GM19467 (cell line): ENCODE measurements at regions not wholly inside any gene's neighbourhood (a gene's known extent, or its start where the extent isn't known, plus 50 kb on each side); places are given as distances from the start of the nearest gene placed in this dataset.
"Not testable (repeated sequence)": the region's sequence is repeated elsewhere in the genome, so short reads cannot be mapped to it uniquely, and the experiment has no call there.

Experiments
- ATAC-seq: cut with Tn5 transposase; IDR thresholded peaks from one replicate; pipeline ENCODE4 v1.9.1; 2021; ENCODE audit warnings: mild to moderate bottlenecking, moderate library complexity; ENCODE audit not compliant: unreplicated experiment

DNA sequence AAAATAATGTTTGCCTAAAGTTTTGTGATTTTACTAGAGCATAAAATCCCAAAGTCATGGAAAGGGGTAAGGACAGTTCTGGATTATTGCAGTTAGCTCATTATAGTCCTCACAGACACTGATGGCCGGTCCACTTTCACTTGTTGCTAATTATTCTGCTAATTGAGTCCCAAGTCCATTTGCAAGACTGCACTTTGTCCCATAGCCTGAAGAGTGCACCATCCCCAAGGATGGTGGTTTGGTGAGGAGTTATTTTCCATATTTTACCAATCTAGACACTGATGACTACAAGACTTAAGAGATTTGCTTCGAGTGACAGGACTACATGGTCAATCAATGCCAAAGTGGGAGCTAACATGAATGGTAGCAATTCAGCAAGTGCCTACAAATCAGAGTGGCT is 181.8 kb upstream of the CACNA2D1 start:
- ATAC-seq = no peak

DNA sequence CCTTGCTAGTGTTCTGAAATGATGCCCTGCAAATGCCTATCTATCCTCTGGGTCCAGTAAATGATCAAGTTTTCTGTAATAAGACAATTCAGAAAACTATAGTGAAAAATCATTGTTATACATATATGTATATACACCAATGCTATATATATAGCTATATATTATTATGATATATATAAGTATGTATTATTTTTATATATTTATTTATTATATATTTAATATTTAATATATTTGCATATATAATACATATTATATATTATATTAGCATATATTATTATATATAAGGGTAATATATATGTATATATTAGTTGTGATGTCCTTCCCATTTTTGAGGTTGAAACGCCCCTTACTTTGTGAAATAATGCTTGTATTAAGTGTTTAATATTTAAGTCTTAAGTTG is 181.4 kb upstream of the CACNA2D1 start:
- no peak for ATAC-seq

GRCh38 chr7:82624337-82624736 is 180.8 kb upstream of the CACNA2D1 start:
- no peak for ATAC-seq

GRCh38 chr7:82623812-82624211 is 180.2 kb upstream of the CACNA2D1 start:
- ATAC-seq = no peak

- ATAC-seq = no peak
Observed at GRCh38 chr7:82617156-82617555, 173.6 kb upstream of the CACNA2D1 start.

GRCh38 chr7:82616059-82616728 is 172.6 kb upstream of the CACNA2D1 start:
- ATAC-seq = no peak

DNA sequence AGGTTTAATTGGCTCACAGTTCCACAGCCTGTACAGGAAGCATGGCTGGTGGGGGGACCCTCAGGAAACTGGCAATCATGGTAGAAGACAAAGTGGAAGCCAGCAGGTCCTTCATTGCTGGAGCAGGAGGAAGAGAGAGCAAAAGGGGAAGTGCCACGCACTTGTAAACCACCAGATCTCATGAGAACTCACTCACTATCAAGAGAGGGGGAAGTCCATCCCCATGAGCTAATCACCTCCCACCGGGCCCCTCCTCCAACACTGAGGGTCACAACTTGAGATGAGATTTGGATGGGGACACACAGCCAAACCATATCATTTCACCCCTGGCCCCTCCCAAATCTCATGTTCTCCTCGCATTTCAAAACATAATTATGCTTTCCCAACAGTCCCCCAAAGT is 171.9 kb upstream of the CACNA2D1 start:
- ATAC-seq = no peak

GRCh38 chr7:82609746-82610145 is 166.2 kb upstream of the CACNA2D1 start:
- no peak for ATAC-seq

DNA sequence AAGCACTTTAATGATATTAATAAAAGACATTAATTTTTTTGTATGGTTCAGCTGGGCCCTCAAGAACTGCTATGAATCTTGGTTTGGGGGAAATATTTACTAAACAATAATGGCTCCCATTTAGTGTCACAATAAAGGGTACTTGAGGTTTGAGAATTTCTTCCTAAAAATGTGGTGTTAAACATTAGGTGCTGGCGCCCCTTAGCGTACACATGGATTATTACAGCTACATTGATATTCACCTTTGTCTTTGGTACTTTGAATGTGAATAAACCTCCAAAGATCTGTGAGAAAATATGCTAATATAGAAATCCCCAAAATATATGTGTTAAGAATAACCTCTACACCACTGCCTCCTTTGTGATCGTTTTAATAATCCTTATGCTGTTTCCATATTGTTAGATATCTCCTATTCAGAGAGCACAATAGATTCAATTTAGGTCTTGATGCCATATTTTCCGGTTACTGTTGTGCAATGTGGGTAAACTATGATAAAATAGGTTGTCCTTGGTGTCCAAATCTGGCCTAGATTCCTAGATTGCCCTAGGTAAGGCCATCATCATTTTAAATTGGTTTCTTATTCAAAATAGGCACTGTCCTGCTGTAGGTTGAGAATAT is 161.8 kb upstream of the CACNA2D1 start:
- no peak for ATAC-seq

- no peak for ATAC-seq
Observed at GRCh38 chr7:82602066-82602465, 158.5 kb upstream of the CACNA2D1 start.

DNA sequence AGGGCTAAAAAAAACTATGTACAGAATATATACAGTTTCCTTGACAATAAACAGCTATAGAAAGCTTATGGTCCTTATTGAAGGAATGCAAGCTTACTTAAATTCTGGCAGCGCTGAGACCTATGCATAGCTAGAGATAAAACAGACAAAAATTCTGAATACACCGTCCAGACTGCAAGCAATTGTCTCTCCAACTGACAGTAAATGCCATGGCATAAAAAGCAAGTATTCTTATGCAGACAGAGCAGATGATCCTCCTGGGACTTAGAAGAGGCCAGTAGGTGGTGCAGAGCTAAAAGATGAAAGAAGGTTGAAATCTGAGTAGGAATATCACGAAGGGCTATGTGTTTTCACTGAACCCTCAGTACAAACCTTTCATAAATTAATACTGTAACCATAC is 157.0 kb upstream of the CACNA2D1 start:
- no peak for ATAC-seq

- ATAC-seq = no peak
Observed at GRCh38 chr7:82599895-82600294, 156.3 kb upstream of the CACNA2D1 start.

DNA sequence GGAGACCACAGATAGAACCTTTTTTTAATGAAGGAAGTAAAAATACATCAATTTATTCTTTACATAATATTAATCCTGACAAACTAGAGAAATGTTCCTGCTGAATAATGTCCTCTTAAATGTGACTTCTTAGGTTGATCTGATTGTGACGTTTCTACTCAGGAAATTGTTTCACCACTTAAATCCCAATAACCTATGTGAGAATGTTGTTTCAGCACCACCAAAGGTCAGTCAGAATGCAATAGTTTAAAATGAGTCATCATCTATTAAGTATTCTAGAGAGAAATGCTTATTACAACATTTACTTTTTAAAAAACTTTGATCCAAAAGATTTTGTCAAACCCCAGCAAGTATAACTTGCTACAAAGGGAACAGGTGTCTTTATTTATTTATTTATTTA is 155.4 kb upstream of the CACNA2D1 start:
- ATAC-seq = no peak

DNA sequence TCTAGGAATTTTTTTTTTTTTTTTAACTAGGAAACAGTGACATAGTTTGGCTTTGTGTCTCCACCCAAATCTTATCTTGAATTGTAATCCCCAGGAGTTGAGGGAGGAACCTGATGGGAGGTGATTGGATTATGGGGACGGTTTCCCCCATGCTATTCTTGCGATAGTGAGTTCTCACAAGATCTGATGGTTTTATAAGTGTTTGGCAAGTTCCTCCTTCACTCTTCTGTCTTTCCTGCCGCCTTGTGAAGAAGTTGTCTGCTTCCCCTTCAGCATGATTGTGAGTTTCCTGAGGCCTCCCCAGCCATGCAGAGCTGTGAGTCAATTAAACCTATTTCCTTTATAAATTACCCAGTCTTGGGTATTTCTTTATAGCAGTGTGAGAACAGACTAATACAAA is 152.2 kb upstream of the CACNA2D1 start:
- ATAC-seq = not testable (repeated sequence)

DNA sequence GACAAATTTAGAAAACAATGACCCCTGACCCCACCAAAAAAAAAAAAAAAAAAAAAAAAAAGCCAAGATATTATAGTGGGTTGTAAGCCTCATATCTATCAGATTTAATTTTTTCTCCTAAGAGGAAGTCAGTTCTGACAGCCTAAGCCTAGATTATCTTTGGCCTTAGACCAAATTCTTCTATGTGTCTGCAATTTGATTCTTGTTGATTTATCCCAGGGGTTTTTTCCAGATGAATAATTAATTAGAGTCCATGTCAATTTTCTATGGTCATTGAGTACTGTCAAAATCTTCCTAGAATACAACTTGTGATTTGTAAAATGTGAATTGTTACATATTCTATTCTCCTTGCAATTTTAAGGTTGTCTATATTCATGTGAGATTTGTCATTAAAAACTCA is 151.6 kb upstream of the CACNA2D1 start:
- no peak for ATAC-seq

DNA sequence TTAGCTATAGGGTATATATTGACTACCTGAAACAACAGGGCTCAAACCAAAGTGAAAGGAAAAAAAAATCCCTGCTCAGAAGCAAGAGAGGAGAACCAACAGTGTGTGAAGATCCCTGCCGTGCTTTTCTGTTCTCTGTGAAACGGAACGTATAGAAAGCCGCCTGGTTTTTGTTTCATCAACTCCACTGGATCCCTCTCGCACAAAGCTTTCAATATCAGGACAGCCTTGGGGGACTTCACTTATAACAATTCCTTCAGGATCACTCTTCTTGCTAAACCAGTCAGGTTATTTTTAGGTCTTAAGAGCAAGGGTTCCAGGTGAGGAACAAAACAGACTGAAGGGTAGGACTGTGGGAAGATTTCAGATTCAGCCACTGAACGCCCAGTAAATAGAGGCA is 151.1 kb upstream of the CACNA2D1 start:
- no peak for ATAC-seq

GRCh38 chr7:82593780-82594179 is 150.2 kb upstream of the CACNA2D1 start:
- ATAC-seq = no peak

DNA sequence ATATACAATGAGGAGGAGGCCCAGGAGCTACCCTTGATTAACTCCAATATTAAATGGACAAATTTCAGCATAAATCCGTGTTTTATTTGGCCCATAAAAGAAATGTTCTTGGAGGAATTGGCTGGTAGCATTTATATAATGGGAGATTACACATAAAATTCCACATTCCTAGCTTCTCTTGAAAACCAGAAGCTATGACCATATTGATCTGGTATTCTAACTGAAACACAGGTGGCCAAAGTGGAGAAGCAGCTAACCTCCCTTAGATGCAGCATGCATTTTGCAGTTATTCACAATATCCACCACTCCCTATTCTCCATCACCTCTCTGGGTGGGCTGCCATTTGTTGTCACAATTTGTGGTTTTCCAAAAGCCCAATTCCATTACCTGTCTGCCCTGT is 148.8 kb upstream of the CACNA2D1 start:
- ATAC-seq = no peak

DNA sequence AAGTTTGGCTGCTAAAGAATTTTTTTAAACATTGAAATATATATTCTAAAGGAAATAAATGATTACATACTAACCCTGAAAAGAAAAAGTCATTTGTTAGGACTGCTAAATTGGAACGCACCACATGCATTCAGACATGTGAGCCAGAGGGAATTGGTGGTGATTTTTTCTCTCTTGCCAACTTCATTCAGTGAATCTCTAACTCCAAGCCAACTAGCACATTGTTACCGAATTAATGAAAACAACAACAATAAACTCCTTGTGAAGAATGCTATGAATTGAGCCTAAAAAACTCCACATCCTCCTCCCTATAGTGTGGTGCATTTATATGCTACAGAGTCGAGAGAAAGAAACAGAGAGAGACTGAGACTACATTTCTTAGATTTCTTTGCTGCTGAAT is 135.5 kb upstream of the CACNA2D1 start:
- no peak for ATAC-seq

DNA sequence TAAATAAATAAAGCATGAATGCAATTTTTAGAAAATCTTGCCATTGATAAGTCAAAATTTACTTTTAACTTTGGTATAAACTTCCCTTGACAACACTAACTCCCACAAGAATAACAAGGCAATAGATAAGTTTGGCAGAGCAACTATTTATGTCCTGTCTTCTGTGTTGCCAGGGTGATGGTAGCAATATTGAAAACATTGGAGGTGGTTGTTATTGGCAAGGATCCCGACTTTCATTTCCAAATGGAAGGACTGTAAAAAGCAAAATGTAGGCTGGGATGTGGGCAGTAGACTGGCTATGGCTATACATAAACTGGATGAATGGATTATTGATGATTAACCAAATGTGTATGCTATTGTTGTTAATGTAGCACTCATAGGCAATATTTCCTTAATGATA is 134.9 kb upstream of the CACNA2D1 start:
- ATAC-seq = no peak

DNA sequence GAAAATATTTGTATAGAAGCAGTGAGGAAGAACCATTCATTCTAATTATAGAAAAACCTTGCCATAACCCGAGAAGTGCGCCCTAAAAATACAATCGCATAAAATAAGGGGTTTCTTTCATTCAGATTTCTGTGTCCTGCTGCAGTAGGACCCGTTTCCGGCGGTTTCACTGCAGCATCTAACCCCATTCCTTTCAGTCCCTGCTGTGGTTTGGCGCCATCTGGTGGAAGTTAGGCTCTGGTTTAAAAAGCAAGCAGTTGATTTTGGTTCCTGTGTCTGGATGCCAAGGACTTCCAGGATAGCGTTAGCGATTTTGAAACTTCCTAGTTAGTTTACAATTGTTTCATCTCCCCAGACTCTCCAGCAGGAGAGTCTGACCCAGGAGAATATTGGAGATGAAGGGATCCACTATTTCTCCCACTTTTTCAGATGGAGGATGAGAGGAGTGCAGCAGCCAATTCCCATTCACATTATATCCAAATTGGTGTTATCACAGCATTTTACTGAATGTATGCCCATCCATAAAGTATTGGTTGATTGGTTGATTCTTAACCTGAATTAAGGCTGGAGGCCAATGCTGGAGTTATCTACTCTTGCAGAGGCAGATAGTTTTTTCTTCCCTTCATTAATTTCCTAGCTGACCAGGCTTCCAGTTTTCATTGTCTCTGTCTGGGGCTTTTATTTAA is 128.8 kb upstream of the CACNA2D1 start:
- peak; percentile 94 for ATAC-seq

- ATAC-seq = not testable (repeated sequence)
Observed at GRCh38 chr7:82571047-82571446, 127.5 kb upstream of the CACNA2D1 start.
